ENCODE measurements at regions not wholly inside any gene's neighbourhood (a gene's known extent, or its start where the extent isn't known, plus 50 kb on each side); places are given as distances from the start of the nearest gene placed in this dataset.

GRCh38 chr12:108047071-108047550 lies 82.0 kb upstream of the WSCD2 start:
- H3K4me3 ChIP-seq (ENCODE audit: low read depth, low read length) = no peak overlapping the region
- no peaks in the 10 kb centered on the region for H3K27me3 ChIP-seq (replicated peaks)
- in situ Hi-C loops (cut with HindIII; ENCODE audit: low pct_ligation_motif_present, low sequenced_read_pairs) = no loop called here
- no peak for DNase-seq
- TF ChIP-seq CTCF (IDR thresholded peaks at IDR 0.05; ENCODE audit: low read depth, low read length, missing control alignments) = no peak
- no peaks in the 10 kb centered on the region for H3K36me3 ChIP-seq (replicated peaks)
- no peak overlapping the region for H3K27ac ChIP-seq

- Histone ChIP-seq H3K27ac (no peak overlapping the region), H3K4me3 (ENCODE audit: low read depth, low read length) (no peak overlapping the region), H3K27me3 (replicated peaks) (no peaks in the 10 kb centered on the region), H3K36me3 (replicated peaks) (no peaks in the 10 kb centered on the region)
- in situ Hi-C loops (cut with HindIII; ENCODE audit: low pct_ligation_motif_present, low sequenced_read_pairs) = no loop called here
- no peak for TF ChIP-seq CTCF (IDR thresholded peaks at IDR 0.05; ENCODE audit: low read depth, low read length, missing control alignments)
- no peak for DNase-seq
Measured at GRCh38 chr12:108048686-108049085, 80.4 kb upstream of the WSCD2 start.

GRCh38 chr12:108050696-108051095 lies 78.4 kb upstream of the WSCD2 start:
- no peak for DNase-seq
- in situ Hi-C loops (cut with HindIII; ENCODE audit: low pct_ligation_motif_present, low sequenced_read_pairs) = no loop called here
- Histone ChIP-seq H3K36me3 (replicated peaks) (no peaks in the 10 kb centered on the region), H3K27me3 (replicated peaks) (no peaks in the 10 kb centered on the region), H3K4me3 (ENCODE audit: low read depth, low read length) (no peak overlapping the region), H3K27ac (no peak overlapping the region)
- no peak for TF ChIP-seq CTCF (IDR thresholded peaks at IDR 0.05; ENCODE audit: low read depth, low read length, missing control alignments)

- Histone ChIP-seq H3K27me3 (replicated peaks) (no peaks in the 10 kb centered on the region), H3K36me3 (replicated peaks) (no peaks in the 10 kb centered on the region), H3K27ac (no peak overlapping the region), H3K4me3 (ENCODE audit: low read depth, low read length) (no peak overlapping the region)
- no peak for TF ChIP-seq CTCF (IDR thresholded peaks at IDR 0.05; ENCODE audit: low read depth, low read length, missing control alignments)
- DNase-seq = no peak
- in situ Hi-C loops (cut with HindIII; ENCODE audit: low pct_ligation_motif_present, low sequenced_read_pairs) = no loop called here
Measured at GRCh38 chr12:108052260-108052659, 76.8 kb upstream of the WSCD2 start.

GRCh38 chr12:108053512-108053911 lies 75.6 kb upstream of the WSCD2 start:
- H3K27ac ChIP-seq = no peak overlapping the region
- no peak for TF ChIP-seq CTCF (IDR thresholded peaks at IDR 0.05; ENCODE audit: low read depth, low read length, missing control alignments)
- H3K36me3 ChIP-seq (replicated peaks) = no peaks in the 10 kb centered on the region
- no peak for DNase-seq
- no peak overlapping the region for H3K4me3 ChIP-seq (ENCODE audit: low read depth, low read length)
- in situ Hi-C loops (cut with HindIII; ENCODE audit: low pct_ligation_motif_present, low sequenced_read_pairs) = no loop called here
- no peaks in the 10 kb centered on the region for H3K27me3 ChIP-seq (replicated peaks)

GRCh38 chr12:108054496-108054895 lies 74.6 kb upstream of the WSCD2 start:
- Histone ChIP-seq H3K27me3 (replicated peaks) (no peaks in the 10 kb centered on the region), H3K36me3 (replicated peaks) (no peaks in the 10 kb centered on the region), H3K27ac (no peak overlapping the region), H3K4me3 (ENCODE audit: low read depth, low read length) (no peak overlapping the region)
- TF ChIP-seq CTCF (IDR thresholded peaks at IDR 0.05; ENCODE audit: low read depth, low read length, missing control alignments) = no peak
- in situ Hi-C loops (cut with HindIII; ENCODE audit: low pct_ligation_motif_present, low sequenced_read_pairs) = no loop called here
- DNase-seq = no peak

All from brain microvascular endothelial cell (primary cell).